ELF-1 (cell line): ENCODE measurements at regions not wholly inside any gene's neighbourhood (a gene's known extent, or its start where the extent isn't known, plus 50 kb on each side); places are given as distances from the start of the nearest gene placed in this dataset.

ENCODE experiments used
- DNase-seq: peaks from one replicate; pipeline ENCODE4 v3.0.0-alpha.2; 2016; ENCODE audit warnings: low read depth, low spot score

DNA sequence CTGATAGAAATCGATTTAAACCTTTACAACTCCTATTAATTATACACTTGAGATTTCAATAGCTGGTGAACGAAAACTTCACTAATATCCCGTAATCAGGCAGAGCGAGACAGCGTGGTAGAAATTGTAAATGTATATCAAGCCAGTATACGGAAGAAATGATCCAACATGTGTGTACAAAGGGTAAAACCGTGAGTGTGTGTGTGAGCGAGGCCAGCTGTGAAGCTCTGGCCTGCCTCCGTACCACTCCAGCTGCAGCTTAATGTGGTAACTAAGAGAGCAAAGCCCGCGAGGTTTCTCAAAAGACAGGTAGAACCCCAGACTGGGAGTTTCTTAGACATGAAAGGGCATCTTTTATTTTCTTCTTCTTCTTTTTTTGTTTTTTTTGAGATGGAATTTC is 52.3 kb upstream of the ZNF516 start:
- DNase-seq: no peak

DNA sequence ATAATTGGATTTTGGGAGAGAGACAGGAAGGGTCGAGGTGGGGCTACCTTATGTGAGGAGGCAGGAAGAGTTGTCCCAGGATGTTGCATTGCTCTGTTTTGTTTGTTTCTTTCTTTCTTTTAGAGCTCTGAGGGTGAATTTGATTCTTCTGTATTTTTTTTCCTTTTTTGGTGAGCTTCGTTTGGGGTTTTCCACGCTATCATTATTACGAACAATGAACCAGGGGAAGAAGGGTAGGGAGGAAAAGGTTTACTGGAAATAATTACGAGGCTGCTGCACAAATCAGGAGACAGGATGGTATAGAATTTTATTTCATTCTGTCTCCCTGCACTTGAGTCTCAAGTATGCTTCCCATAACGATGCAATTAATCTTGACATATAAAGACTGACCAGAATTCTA is 51.4 kb upstream of the ZNF516 start:
- DNase-seq: no peak

DNA sequence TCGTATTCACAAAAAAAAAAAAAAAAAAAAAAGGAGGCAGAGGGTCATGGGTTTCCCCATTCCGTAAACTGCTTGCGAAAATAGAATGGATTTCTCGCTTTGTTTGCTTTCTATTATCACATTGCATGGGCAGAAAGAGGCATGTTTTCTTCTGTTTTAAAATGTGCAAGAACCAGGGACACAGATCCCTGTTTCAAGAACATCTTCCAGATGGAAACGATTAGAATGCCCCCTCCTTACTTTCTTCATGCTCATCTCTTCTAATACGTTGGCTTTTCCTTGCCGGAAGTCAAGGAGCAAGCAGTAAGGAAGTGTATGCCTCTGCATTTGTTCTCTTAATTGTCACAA is 51.0 kb upstream of the ZNF516 start:
- no peak for DNase-seq

DNA sequence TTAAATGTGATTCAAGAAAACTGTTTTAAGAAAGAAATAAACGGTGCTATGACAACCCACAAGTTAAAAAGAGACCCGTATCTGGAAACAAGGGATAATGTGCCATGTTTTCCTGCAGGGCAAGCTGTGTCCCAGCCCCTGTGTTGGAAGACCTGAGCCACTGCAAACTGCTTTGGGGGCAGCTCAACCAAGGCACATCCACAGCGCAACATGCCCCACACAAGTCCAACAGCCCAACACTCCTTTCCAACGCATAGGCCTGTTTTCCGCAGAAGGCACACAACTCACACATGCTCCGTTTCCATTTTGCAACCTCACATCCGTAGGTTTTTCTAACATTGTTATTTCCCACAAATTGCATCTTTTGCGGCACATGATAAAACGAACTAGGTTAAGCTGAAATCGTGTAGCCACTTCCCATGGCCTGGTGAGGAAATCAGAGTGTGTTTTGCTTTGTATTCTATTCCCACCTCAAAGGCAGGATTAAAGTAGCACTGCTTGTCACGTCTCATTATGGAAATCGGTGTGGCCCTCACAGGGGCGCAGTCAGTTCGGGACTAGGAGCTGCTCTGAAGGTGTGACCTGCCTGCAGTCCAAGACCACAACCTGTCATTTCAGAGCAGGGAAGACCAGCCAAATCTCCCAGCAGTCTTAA is 50.5 kb upstream of the ZNF516 start:
- DNase-seq: no peak

- DNase-seq: peak; percentile 57
Observed at GRCh38 chr18:76544511-76545345, 49.7 kb upstream of the ZNF516 start.
